ENCODE measurements at regions not wholly inside any gene's neighbourhood (a gene's known extent, or its start where the extent isn't known, plus 50 kb on each side); places are given as distances from the start of the nearest gene placed in this dataset.

GRCh38 chr6:166029506-166029905, 138.1 kb downstream of the TBXT start:
- Histone ChIP-seq H3K9ac (no peak overlapping the region), H3K27me3 (ENCODE audit: control insufficient read depth, insufficient read depth, low read length) (no peaks in the 10 kb centered on the region)
- TF ChIP-seq CTCF (IDR thresholded peaks at IDR 0.05) = no peak

GRCh38 chr6:166027761-166028160, 139.9 kb downstream of the TBXT start:
- no peak for TF ChIP-seq CTCF (IDR thresholded peaks at IDR 0.05)
- H3K36me3 ChIP-seq (ENCODE audit: control insufficient read depth, insufficient read depth, low read length) = no peaks in the 10 kb centered on the region
- no peak overlapping the region for H3K4me2 ChIP-seq (ENCODE audit: low read length)

More at GRCh38 chr6:166029506-166029905, 138.1 kb downstream of the TBXT start:
- Histone ChIP-seq H3K4me3 (ENCODE audit: low read depth, low read length) (no peak overlapping the region), H3K27ac (no peak overlapping the region), H3K79me2 (no peaks in the 10 kb centered on the region), H2AFZ (no peak overlapping the region), H3K9me3 (ENCODE audit: control insufficient read depth, low read length) (no peaks in the 10 kb centered on the region), H3K4me2 (ENCODE audit: low read length) (no peak overlapping the region), H3K4me1 (no peaks in the 10 kb centered on the region), H3K36me3 (ENCODE audit: control insufficient read depth, insufficient read depth, low read length) (no peaks in the 10 kb centered on the region)

GRCh38 chr6:166026586-166027126, 141.0 kb downstream of the TBXT start:
- Histone ChIP-seq H3K4me3 (ENCODE audit: low read depth, low read length) (no peak overlapping the region), H3K36me3 (ENCODE audit: control insufficient read depth, insufficient read depth, low read length) (no peaks in the 10 kb centered on the region), H3K4me1 (no peaks in the 10 kb centered on the region), H3K27ac (no peak overlapping the region), H3K9me3 (ENCODE audit: control insufficient read depth, low read length) (no peaks in the 10 kb centered on the region), H3K4me2 (ENCODE audit: low read length) (no peak overlapping the region), H2AFZ (no peak overlapping the region), H3K27me3 (ENCODE audit: control insufficient read depth, insufficient read depth, low read length) (no peaks in the 10 kb centered on the region), H3K79me2 (no peaks in the 10 kb centered on the region), H3K9ac (no peak overlapping the region)
- TF ChIP-seq CTCF (IDR thresholded peaks at IDR 0.05) = no peak

More at GRCh38 chr6:166027761-166028160, 139.9 kb downstream of the TBXT start:
- Histone ChIP-seq H3K9me3 (ENCODE audit: control insufficient read depth, low read length) (no peaks in the 10 kb centered on the region), H3K79me2 (no peaks in the 10 kb centered on the region), H3K4me1 (no peaks in the 10 kb centered on the region), H3K27me3 (ENCODE audit: control insufficient read depth, insufficient read depth, low read length) (no peaks in the 10 kb centered on the region), H3K4me3 (ENCODE audit: low read depth, low read length) (no peak overlapping the region), H3K9ac (no peak overlapping the region), H2AFZ (no peak overlapping the region), H3K27ac (no peak overlapping the region)

GRCh38 chr6:166025149-166025898, 142.3 kb downstream of the TBXT start:
- Histone ChIP-seq H2AFZ (no peak overlapping the region), H3K4me3 (ENCODE audit: low read depth, low read length) (no peak overlapping the region), H3K36me3 (ENCODE audit: control insufficient read depth, insufficient read depth, low read length) (no peaks in the 10 kb centered on the region), H3K9me3 (ENCODE audit: control insufficient read depth, low read length) (no peaks in the 10 kb centered on the region), H3K27ac (no peak overlapping the region), H3K79me2 (no peaks in the 10 kb centered on the region), H3K4me2 (ENCODE audit: low read length) (no peak overlapping the region), H3K9ac (no peak overlapping the region), H3K4me1 (no peaks in the 10 kb centered on the region), H3K27me3 (ENCODE audit: control insufficient read depth, insufficient read depth, low read length) (no peaks in the 10 kb centered on the region)
- TF ChIP-seq CTCF (IDR thresholded peaks at IDR 0.05) = no peak

GRCh38 chr6:166024252-166024651, 143.4 kb downstream of the TBXT start:
- Histone ChIP-seq H3K79me2 (no peaks in the 10 kb centered on the region), H3K9me3 (ENCODE audit: control insufficient read depth, low read length) (no peaks in the 10 kb centered on the region), H3K4me3 (ENCODE audit: low read depth, low read length) (no peak overlapping the region), H3K27ac (no peak overlapping the region), H3K9ac (no peak overlapping the region), H3K36me3 (ENCODE audit: control insufficient read depth, insufficient read depth, low read length) (no peaks in the 10 kb centered on the region), H2AFZ (no peak overlapping the region), H3K27me3 (ENCODE audit: control insufficient read depth, insufficient read depth, low read length) (no peaks in the 10 kb centered on the region), H3K4me1 (no peaks in the 10 kb centered on the region), H3K4me2 (ENCODE audit: low read length) (no peak overlapping the region)
- TF ChIP-seq CTCF (IDR thresholded peaks at IDR 0.05) = no peak
